Muscle layer of colon (tissue), 2 donors: ENCODE measurements at regions not wholly inside any gene's neighbourhood (a gene's known extent, or its start where the extent isn't known, plus 50 kb on each side); places are given as distances from the start of the nearest gene placed in this dataset.

Source experiments
- H3K27ac ChIP-seq: one replicate; pipeline ENCODE4 v1.7.0; 2013; ENCODE audit warnings: low read depth, mild to moderate bottlenecking, low read length, moderate library complexity
- H3K27me3 ChIP-seq, 2 donors: one replicate each; pipeline ENCODE4 v1.7.0; 2013; ENCODE audit warnings: low read length in 2 of 2, mild to moderate bottlenecking in 2 of 2; ENCODE audit not compliant: insufficient read depth in 2 of 2, control insufficient read depth in 1 of 2
- H3K36me3 ChIP-seq: one replicate; pipeline ENCODE4 v1.7.0; 2013; ENCODE audit warnings: mild to moderate bottlenecking, low read length; ENCODE audit not compliant: insufficient read depth
- H3K4me1 ChIP-seq: one replicate; pipeline ENCODE4 v1.7.0; 2013; ENCODE audit warnings: mild to moderate bottlenecking, low read length; ENCODE audit not compliant: insufficient read depth
- H3K4me3 ChIP-seq, 2 donors: one replicate each; pipeline ENCODE4 v1.7.0; 2013; ENCODE audit warnings: low read length in 2 of 2, low read depth in 1 of 2, mild to moderate bottlenecking in 1 of 2, moderate library complexity in 1 of 2
- H3K9ac ChIP-seq: one replicate; pipeline ENCODE4 v1.7.0; 2013; ENCODE audit warnings: low read length
- H3K9me3 ChIP-seq: one replicate; pipeline ENCODE4 v1.7.0; 2013; ENCODE audit warnings: mild to moderate bottlenecking, low read length
- donor health status: abdominal sarcoma.
- donor health status: Adenocarcinoma of cecum.

GRCh38 chr10:10881117-10881813 is 136.4 kb upstream of the CELF2 start:
- Histone ChIP-seq H3K4me1 (peaks cover 5% of the 10 kb centered on the region), H3K27ac (no peak overlapping the region), H3K27me3 (no peaks in the 10 kb centered on the region), H3K9me3 (no peaks in the 10 kb centered on the region), H3K36me3 (no peaks in the 10 kb centered on the region), H3K9ac (no peak overlapping the region), H3K4me3 (no peak overlapping the region)

GRCh38 chr10:10883737-10884136 is 133.9 kb upstream of the CELF2 start:
- Histone ChIP-seq H3K4me1 (peaks cover 5% of the 10 kb centered on the region), H3K9me3 (no peaks in the 10 kb centered on the region), H3K27me3 (no peaks in the 10 kb centered on the region), H3K4me3 (no peak overlapping the region), H3K36me3 (no peaks in the 10 kb centered on the region), H3K9ac (no peak overlapping the region), H3K27ac (no peak overlapping the region)

- Histone ChIP-seq H3K4me3 (no peak overlapping the region), H3K9me3 (no peaks in the 10 kb centered on the region), H3K9ac (no peak overlapping the region), H3K27me3 (no peaks in the 10 kb centered on the region), H3K27ac (no peak overlapping the region), H3K36me3 (no peaks in the 10 kb centered on the region), H3K4me1 (peaks cover 6% of the 10 kb centered on the region)
Measured at GRCh38 chr10:10886861-10887531, 130.7 kb upstream of the CELF2 start.

GRCh38 chr10:10891124-10892082 is 126.3 kb upstream of the CELF2 start:
- Histone ChIP-seq H3K9ac (no peak overlapping the region), H3K36me3 (no peaks in the 10 kb centered on the region), H3K4me3 (no peak overlapping the region), H3K27ac (no peak overlapping the region), H3K27me3 (no peaks in the 10 kb centered on the region), H3K9me3 (no peaks in the 10 kb centered on the region), H3K4me1 (peaks cover 8% of the 10 kb centered on the region)

- Histone ChIP-seq H3K9me3 (no peaks in the 10 kb centered on the region), H3K4me1 (peaks cover 8% of the 10 kb centered on the region), H3K36me3 (no peaks in the 10 kb centered on the region), H3K27ac (no peak overlapping the region), H3K9ac (no peak overlapping the region), H3K27me3 (no peaks in the 10 kb centered on the region), H3K4me3 (no peak overlapping the region)
Measured at GRCh38 chr10:10892290-10892875, 125.3 kb upstream of the CELF2 start.

- H3K27ac ChIP-seq: no peak overlapping the region
- no peaks in the 10 kb centered on the region for H3K4me1 ChIP-seq
- no peaks in the 10 kb centered on the region for H3K36me3 ChIP-seq
- no peaks in the 10 kb centered on the region for H3K9me3 ChIP-seq
- no peak overlapping the region for H3K9ac ChIP-seq
- H3K27me3 ChIP-seq: no peaks in the 10 kb centered on the region
- H3K4me3 ChIP-seq: no peak overlapping the region
Measured at GRCh38 chr10:10897400-10897799, 120.3 kb upstream of the CELF2 start.

- Histone ChIP-seq H3K4me3 (no peak overlapping the region), H3K9me3 (no peaks in the 10 kb centered on the region), H3K27ac (no peak overlapping the region), H3K9ac (no peak overlapping the region), H3K36me3 (no peaks in the 10 kb centered on the region), H3K27me3 (no peaks in the 10 kb centered on the region), H3K4me1 (no peaks in the 10 kb centered on the region)
Measured at GRCh38 chr10:10901906-10902305, 115.8 kb upstream of the CELF2 start.

GRCh38 chr10:10902951-10903350 is 114.7 kb upstream of the CELF2 start:
- no peaks in the 10 kb centered on the region for H3K9me3 ChIP-seq
- H3K4me1 ChIP-seq: no peaks in the 10 kb centered on the region
- H3K27me3 ChIP-seq: no peaks in the 10 kb centered on the region
- H3K4me3 ChIP-seq: no peak overlapping the region
- H3K36me3 ChIP-seq: no peaks in the 10 kb centered on the region
- H3K9ac ChIP-seq: no peak overlapping the region
- no peak overlapping the region for H3K27ac ChIP-seq

- H3K4me1 ChIP-seq: no peaks in the 10 kb centered on the region
- no peaks in the 10 kb centered on the region for H3K9me3 ChIP-seq
- no peak overlapping the region for H3K27ac ChIP-seq
- no peak overlapping the region for H3K9ac ChIP-seq
- no peak overlapping the region for H3K4me3 ChIP-seq
- H3K36me3 ChIP-seq: no peaks in the 10 kb centered on the region
- no peaks in the 10 kb centered on the region for H3K27me3 ChIP-seq
Measured at GRCh38 chr10:10903620-10904019, 114.1 kb upstream of the CELF2 start.

- Histone ChIP-seq H3K9ac (no peak overlapping the region), H3K36me3 (no peaks in the 10 kb centered on the region), H3K4me3 (no peak overlapping the region), H3K27ac (peak overlapping the region; percentile 61), H3K27me3 (no peaks in the 10 kb centered on the region), H3K4me1 (peaks cover 20% of the 10 kb centered on the region), H3K9me3 (no peaks in the 10 kb centered on the region)
Measured at GRCh38 chr10:10910634-10911033, 107.0 kb upstream of the CELF2 start.

GRCh38 chr10:10911035-10911434 is 106.6 kb upstream of the CELF2 start:
- no peak overlapping the region for H3K9ac ChIP-seq
- no peaks in the 10 kb centered on the region for H3K9me3 ChIP-seq
- no peaks in the 10 kb centered on the region for H3K36me3 ChIP-seq
- H3K27ac ChIP-seq: peak overlapping the region; percentile 61
- H3K4me3 ChIP-seq: peak overlapping the region in 1 of 2 donors; percentile 57
- H3K4me1 ChIP-seq: peaks cover 20% of the 10 kb centered on the region
- no peaks in the 10 kb centered on the region for H3K27me3 ChIP-seq
